ENCODE measurements at regions not wholly inside any gene's neighbourhood (a gene's known extent, or its start where the extent isn't known, plus 50 kb on each side); places are given as distances from the start of the nearest gene placed in this dataset.
"Not testable (repeated sequence)": the region's sequence is repeated elsewhere in the genome, so short reads cannot be mapped to it uniquely, and the experiment has no call there.

DNA sequence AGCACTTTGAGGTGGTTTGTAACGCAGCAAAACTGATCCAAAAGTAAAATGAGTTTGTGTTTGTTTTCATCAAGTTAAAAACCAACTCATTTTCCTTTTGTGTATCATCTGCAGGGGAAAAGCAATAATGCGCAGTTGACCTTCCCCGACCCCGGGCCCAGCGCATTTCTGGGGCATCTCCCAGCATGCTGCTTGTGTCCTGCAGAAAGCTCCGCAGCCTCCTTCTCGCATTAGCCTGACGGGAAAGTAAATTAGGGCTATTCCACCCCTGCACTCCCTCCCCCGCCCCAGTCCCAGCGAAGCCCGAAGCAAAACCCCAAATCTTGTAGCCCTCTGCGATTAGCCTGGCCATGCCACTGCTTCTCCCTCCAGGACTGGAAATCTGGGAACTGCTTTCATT, 82.0 kb upstream of the PPM1B start:
- no peak for DNase-seq (ENCODE audit: low spot score)

DNA sequence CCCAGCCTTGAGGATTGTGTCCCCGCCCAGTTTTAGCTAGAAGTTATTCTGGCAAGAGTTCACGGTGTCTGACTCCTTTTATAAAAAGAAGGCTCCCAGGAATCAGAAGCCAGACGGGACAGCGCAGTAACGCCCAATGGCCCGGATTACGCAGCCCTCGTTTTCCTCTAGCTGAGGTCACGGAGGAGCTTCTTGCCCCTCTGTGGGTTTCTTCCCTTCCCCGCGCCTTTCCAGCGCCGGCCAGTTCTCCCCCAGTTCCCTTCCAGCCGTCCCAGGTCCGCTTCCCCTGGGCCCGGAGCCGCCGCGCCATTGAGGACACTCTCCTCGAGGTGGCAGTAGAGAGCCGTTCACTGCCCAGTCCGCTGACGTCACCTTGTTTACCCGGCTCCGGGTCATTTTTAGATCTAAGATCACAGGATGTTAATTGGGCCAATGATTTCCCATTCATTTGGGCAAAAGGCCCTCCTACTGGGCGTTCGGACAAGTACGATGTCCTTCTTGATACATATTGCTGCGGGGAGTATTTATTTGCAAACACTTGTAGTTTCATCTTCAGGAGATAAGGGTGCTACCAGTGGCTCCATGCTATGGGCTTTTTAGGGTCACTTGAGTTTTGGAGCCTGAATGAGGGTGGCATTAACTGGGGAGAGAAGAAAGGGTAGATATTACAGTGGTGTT, 81.5 kb upstream of the PPM1B start:
- DNase-seq (ENCODE audit: low spot score), result peak; percentile 75

DNA sequence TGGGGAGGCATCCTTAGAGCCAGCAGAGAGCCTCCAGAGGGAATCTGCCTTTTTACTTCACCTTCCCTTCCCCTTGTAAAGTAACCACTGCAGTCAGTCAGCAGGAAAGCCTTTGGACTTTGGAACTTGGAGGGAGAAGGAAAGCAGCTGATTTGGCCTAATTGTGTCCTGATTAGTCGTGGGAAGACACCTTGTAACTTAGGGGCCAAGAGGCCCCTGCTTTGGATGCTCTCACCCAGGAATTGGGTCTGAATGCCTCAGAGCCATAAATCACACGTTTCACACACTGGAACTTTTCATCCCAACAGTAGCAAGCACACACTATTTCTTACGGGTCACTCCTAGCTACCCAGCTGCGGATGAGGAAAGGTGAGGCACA, 81.0 kb upstream of the PPM1B start:
- no peak for DNase-seq (ENCODE audit: low spot score)

DNA sequence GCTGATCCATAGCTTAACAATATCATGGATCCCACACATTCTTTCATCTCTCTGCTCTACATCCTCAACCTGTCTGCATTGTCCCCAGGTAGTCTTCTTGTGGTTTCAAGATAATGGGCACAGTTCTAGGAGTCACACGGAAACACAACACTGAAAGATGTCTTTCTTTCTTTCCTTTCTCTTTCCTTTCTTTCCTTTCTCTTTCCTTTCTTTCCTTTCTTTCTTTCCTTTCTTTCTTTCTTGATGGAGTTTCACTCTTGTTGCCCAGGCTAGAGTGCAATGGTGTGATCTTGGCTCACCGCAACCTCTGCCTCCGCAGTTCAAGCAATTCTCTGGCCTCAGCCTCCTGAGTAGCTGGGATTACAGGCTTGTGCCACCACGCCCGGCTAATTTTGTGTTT, 76.2 kb upstream of the PPM1B start:
- not testable (repeated sequence) for DNase-seq (ENCODE audit: low spot score)

DNA sequence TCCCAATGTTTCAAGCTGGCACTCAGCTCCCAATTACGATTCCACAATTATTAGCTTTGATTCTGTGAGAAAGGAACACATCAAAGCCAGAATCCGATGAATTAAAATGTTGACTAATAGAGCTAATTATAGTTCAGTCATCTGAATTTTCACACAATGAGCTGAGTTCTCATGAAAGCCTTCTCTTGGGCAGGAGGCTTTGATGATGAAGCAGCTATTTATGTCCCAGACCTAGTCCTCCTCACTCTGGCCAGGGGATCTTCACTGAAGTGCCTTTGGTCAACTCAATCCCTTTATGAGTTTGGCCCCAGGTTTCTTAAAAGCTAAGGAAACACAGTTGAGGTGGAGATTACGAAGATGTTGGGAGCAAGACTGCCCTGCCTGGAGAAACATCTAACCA, 74.7 kb upstream of the PPM1B start:
- DNase-seq (ENCODE audit: low spot score), result no peak

DNA sequence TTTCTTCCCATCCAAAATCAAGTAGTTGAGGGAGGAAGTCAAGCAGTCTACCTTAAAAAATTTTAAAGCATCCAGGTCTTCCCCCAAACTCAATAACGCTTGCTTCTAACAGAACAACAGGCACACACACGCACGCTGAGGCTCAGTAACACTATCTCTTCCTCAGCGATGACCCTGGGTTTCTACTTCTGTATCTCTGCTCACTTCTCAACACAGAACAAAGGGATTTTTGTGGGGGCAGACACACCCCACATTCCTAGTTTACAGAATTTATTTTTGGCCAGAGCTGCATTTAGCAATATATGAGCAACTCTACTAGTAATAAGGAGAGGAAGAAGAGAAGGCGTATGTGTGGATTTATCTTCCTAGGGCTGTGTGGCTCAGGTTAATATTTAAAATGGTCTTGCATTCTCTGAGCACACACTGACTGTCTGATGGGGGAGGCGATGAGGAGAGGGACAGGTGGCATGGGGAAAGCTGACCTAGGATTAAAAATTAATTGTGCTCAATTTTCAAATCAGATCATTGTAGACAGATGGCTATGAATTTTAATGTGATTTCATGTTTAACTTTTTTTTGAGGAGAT, 71.3 kb upstream of the PPM1B start:
- no peak for DNase-seq (ENCODE audit: low spot score)

DNA sequence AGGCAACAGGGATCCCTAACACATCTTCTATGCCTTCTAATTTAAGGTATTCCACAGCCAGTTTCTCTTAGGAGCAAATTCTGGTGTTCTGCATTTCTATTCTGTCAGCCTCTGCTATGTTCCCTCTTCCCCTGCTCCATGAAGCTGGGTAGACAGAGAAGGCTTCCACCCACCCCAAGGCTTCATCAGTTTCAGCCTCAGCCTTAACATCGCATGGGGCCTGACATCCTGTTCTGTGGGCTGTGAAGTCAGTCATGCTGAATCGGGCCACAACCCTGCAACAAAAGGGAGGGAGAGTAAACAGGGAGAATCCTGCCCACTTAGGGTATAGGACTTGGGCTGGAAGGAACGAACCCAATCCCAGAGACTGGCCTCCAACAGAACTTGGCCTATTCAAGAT, 70.6 kb upstream of the PPM1B start:
- DNase-seq (ENCODE audit: low spot score), result no peak

DNA sequence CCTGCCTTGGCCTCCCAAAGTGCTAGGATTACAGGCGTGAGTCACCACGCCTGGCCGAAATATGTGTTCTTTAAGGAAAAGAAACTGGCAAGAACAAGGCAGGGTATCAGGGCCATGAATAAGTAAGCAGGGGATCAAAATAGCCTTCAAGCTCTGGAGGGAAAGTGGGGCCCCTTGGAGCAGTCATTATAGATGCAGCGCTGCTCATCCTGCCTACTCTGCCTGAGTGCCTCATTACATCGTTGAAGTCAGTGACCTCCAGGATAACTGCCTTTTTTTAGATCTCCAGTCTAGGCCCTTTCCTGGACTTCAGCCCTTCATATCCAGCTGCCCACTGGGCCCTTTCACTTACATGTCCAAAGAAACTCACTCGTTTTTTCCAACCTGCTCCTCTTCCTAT, 69.8 kb upstream of the PPM1B start:
- DNase-seq (ENCODE audit: low spot score), result no peak

DNA sequence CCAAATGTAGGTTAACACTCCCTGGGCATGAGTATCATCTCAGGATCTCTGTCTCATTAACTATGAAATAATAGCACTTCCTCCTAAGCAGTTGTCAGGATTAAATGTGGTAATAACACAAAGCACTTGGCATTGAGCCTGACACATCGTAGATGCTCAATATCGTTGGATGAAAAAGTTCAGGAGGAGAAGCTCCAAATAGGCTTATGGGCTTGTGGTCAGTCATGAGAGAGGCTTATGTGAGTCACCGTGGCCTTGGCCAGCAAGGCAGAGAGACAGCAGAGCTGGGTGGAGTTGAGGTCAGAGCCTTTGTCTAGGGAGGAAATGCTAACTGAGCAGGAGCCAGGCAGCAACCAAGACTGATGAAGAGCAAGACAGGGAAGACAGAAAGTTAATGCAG, 68.3 kb upstream of the PPM1B start:
- peak; percentile 77 for DNase-seq (ENCODE audit: low spot score)

DNA sequence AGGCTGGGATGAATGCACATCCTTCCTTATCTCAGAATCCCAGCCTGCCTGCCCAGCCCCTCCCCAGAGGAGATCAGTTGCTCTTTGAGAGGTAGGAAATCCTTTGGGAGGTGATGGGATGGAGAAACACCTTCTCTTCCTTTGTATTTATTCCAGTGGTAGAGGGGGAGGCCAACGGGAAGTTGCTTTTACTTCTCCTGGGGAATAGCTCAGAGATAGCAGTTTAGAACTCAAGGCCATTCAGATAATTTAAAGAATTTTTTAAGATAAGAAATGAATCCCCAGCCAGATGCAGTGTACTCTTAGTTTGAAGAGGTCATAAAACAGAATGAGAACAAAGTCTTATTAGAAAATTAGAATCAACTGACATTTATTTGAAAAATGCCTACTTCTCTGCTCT, 67.4 kb upstream of the PPM1B start:
- DNase-seq (ENCODE audit: low spot score), result no peak

DNA sequence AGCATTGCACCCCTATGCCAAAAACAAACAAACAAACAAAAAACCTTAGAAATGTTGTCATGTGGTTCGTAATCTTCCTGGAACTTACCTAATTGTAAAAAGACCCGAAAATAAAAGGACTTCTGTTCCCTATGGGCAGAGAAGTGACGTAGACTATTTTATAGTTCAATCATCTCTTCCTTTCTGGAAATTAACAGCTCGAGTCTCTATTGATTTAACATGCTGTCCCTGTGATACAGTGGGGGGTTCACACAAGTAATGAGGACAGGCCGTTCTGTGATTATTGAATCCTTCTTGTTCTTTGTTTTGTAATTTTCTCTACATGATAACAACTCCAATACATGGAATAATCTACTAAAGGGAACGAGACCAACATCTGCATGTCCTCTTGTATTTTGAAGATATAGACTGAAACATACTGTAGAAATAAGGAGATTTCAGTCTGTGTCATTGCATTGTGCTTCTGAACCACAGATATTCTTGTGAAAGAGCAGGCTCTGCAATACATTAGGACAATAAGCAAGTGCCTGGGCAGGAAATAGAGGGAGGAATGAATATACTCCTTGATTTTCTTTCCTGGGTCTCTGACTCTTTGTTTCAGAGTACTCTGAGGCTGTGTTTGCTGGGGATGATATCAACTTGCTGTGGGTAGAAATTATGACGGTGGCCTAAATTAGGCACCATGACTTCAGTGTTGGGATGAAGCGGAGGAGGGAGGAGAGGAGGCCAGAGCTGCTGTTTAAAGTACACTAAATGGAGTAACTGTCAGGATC, 65.7 kb upstream of the PPM1B start:
- DNase-seq (ENCODE audit: low spot score), result no peak

DNA sequence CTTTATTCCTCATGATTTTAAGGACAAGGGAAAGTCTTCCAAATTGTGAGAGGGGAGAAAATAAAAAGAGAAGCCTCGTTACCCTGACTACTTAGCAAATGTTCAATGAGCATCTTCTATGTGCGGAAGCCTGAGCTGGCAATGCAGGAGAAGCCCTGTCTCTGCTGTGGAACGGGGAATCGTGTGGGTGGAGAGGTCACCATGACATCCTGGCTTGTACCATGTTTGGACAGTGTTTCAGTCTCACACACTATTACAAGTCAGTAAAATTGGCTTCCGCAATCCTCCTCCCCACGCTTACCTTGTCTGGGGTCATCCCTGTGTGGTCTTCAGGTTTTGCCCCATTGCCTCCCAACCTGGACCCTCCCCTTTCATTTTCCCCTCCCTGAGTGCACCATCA, 65.0 kb upstream of the PPM1B start:
- no peak for DNase-seq (ENCODE audit: low spot score)

DNA sequence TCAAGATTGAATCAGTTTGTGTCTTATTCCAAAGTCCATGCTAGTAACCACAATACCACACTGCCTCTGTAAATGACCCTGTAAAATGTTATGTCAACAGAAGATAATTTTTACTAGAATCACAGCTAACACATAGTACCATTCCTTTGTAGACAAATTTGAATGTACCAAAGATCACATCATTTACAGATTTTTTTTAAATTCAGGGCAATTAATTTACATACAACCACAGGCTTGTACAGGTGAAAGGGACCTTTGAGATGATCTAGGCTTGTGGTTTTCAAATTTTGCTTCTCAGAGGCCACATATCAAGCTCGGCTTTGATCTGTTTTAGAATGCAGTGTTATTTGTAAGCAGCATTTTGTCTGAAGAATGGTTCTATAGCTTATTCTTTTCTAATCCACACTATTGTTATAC, 63.8 kb upstream of the PPM1B start:
- no peak for DNase-seq (ENCODE audit: low spot score)

DNA sequence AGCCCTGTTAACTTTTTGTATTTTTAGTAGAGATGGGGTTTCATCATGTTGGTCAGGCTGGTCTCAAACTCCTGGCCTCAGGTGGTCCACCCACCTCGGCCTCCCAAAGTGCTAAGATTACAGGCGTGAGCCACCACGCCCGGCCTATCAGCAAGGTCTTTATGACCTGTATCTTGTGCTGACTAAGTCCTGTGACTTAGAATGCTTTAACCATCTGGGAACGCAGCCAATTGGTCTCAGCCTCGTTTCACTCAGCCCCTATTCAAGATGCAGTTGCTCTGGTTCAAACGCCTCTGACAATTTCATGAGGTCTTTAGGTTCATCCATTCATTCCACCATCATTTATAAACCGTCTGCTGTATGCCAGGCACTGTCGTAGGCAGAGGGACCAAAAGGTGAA, 62.2 kb upstream of the PPM1B start:
- DNase-seq (ENCODE audit: low spot score), result not testable (repeated sequence)

DNA sequence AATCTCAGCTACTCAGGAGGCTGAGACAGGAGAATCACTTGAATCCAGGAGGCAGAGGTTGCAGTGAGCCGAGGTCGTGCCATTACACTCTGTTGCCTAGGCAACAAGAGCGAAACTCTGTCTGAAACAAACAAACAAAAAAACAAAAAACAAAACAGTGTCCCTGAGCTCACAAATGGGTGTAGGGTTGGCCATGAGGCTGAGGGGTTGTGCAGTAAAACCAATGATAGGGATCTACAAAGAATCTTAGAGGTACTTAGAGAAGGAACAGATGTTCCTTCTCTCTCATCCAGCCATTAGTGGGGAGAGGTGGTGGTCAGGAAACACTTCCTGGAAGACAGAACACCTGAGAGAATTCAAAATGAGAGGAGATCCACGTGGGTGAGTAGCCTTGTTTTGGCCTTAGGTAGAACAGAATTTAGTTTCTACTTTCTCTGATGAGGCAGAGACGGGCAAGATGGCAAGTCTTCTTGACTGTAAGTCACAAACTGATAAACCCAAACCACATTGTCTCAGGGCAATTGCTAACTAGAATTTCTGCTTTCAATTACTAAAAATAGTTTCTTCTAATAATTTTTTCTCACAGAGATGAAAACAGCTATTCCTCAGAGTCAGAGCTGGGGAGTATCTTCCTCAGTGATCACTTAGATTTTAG, 61.5 kb upstream of the PPM1B start:
- DNase-seq (ENCODE audit: low spot score), result no peak

DNA sequence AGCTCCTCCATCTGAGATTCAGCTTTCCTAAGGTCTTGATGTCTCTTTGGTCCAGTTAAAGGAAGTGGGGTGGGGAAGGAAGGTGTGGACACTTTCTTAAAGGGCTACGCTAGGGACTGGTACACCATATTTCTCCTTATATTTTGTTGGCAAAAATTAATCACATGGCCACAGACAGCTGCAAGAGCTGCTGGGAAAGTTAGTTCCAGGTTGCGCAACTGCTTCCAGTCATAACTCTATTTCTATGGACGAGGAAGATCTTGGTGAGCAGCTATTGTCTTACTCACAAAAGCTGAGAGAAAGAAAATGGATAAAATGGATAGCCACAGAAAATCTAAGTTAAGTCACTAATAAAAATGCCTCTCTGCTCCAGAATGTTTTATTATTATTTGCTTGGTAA, 60.7 kb upstream of the PPM1B start:
- no peak for DNase-seq (ENCODE audit: low spot score)

DNA sequence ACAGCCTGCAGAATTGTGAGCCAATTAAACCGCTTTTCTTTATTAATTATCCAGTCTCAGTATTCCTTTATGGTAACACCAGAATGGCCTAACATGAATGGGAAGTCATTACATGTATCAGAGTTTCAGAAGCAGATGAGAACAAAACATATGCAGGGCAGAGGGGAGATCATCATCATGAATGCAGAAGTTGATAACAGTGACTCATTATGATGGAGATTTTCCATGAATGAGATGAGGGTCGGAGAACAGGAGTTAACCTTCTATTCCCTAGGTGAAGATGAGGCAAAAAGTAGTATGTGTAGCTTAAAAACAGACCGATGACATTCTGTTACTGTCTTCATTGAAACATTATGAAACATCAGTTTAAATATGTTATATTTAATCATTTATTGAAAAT, 59.5 kb upstream of the PPM1B start:
- DNase-seq (ENCODE audit: low spot score), result no peak

DNA sequence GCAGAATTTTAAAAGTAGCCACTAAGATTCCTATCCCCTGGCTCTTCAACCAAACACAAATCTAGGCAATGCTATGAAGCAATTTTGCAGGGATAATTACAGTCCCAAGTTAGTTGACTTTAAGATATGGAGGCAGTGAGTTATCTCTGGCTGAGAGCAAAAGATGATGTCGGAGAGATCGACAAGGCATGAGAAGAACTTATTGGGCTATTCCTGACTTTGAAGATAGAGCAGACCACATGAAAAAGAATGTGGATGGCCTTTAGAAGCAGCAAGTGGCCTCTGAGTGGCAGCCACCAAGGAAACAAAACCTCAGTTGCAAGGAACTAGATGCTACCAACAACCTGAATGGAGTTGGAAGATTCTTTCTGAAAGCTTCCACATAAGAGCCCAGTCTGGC, 58.2 kb upstream of the PPM1B start:
- no peak for DNase-seq (ENCODE audit: low spot score)

DNA sequence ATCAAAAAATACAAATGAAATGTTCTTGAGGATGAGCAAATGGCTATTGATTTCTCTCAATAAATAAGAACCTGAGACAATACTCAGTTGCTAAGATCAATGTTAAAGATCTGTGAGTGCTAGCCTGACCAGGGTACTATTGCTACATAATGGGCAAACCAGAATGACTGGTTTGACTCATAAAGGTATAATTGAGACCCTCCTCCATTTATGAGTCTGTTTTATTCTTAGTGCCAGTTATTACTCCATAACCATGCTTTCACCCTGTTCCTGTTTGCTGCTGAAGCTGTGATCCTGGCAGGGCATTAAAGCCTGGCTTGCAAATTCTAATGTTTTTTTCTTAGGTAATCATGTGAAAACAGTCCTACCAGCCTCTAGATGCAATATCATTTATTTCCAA, 56.6 kb upstream of the PPM1B start:
- DNase-seq (ENCODE audit: low spot score), result no peak

DNA sequence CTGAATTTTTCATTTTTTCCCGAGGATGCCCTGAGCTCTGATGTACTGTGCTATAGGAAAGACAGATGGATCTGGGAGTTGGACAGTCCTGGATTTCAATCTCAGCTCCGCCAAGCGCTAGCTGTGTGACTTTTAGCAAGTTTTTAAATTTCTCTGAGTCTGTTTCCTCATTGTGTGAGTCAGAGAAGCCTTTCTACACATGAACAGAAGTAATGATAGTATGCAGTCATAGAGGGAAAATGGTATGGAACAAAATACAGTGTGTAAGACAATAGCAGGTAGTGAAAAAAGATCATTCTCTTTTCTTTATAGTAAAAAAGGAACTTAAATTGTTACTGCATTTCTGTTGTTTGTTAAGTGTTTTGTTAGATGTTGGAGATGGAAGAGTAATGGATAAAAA, 52.4 kb upstream of the PPM1B start:
- no peak for DNase-seq (ENCODE audit: low spot score)

DNA sequence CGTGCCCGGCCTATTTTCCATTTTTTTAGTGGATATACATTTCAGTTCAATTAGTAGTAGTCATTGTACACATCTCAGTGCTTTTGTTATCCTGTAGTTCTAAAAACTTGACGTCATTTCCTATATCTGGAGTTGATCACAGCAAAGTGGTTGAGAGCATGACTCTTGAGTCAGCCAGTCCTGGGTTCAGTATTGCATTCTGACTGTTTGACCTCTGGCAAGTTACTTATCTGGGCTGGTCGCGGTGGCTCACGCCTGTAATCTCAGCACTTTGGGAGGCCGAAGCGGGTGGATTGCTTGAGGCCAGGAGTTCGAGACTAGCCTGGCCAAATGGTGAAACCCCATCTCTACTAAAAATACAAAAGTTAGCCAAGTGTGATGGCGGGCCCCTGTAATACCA, 50.4 kb upstream of the PPM1B start:
- DNase-seq (ENCODE audit: low spot score), result no peak

Measured in kidney capillary endothelial cell (primary cell).